ENCODE measurements at regions not wholly inside any gene's neighbourhood (a gene's known extent, or its start where the extent isn't known, plus 50 kb on each side); places are given as distances from the start of the nearest gene placed in this dataset.
A peak's percentile ranks its signal among the peaks of the same experiment; 100 is the strongest.

GRCh38 chr2:200089040-200089755 lies 133.8 kb downstream of the MAIP1 start:
- peak overlapping the region; percentile 24 for H3K27ac ChIP-seq (ENCODE audit: low read length)
- H3K79me2 ChIP-seq (replicated peaks; ENCODE audit: insufficient read depth, low read length): no peaks in the 10 kb centered on the region
- TF ChIP-seq EP300 (conservative IDR thresholded peaks at IDR 0.05; ENCODE audit: poor library complexity, severe bottlenecking) (no peak), EZH2 (IDR thresholded peaks at IDR 0.05; ENCODE audit: borderline replicate concordance, insufficient read depth, low read length, poor library complexity, severe bottlenecking) (no peak), MXI1 (conservative IDR thresholded peaks at IDR 0.05; ENCODE audit: poor library complexity, severe bottlenecking) (no peak), TAF1 (IDR thresholded peaks at IDR 0.05; ENCODE audit: low read depth) (no peak), SMC3 (conservative IDR thresholded peaks at IDR 0.05; ENCODE audit: poor library complexity) (no peak), REST (IDR thresholded peaks at IDR 0.05; ENCODE audit: borderline replicate concordance) (no peak), POLR2AphosphoS5 (IDR thresholded peaks at IDR 0.05) (no peak), RAD21 (conservative IDR thresholded peaks at IDR 0.05) (no peak)
- TF ChIP-seq, protein P1, sequence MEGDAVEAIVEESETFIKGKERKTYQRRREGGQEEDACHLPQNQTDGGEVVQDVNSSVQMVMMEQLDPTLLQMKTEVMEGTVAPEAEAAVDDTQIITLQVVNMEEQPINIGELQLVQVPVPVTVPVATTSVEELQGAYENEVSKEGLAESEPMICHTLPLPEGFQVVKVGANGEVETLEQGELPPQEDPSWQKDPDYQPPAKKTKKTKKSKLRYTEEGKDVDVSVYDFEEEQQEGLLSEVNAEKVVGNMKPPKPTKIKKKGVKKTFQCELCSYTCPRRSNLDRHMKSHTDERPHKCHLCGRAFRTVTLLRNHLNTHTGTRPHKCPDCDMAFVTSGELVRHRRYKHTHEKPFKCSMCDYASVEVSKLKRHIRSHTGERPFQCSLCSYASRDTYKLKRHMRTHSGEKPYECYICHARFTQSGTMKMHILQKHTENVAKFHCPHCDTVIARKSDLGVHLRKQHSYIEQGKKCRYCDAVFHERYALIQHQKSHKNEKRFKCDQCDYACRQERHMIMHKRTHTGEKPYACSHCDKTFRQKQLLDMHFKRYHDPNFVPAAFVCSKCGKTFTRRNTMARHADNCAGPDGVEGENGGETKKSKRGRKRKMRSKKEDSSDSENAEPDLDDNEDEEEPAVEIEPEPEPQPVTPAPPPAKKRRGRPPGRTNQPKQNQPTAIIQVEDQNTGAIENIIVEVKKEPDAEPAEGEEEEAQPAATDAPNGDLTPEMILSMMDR (IDR thresholded peaks at IDR 0.05; ENCODE audit: poor library complexity, severe bottlenecking): no peak
- no peaks in the 10 kb centered on the region for H4K20me1 ChIP-seq (ENCODE audit: insufficient read depth)
- H3K9me2 ChIP-seq (ENCODE audit: insufficient read depth, low read length): no peaks in the 10 kb centered on the region
- no peak overlapping the region for H3K4me2 ChIP-seq (ENCODE audit: low read length)
- H3K4me3 ChIP-seq (ENCODE audit: low read length): no peak overlapping the region
- H3K27me3 ChIP-seq (ENCODE audit: insufficient read depth, low read depth, low read length): no peaks in the 10 kb centered on the region
- no peaks in the 10 kb centered on the region for H3K36me3 ChIP-seq (ENCODE audit: insufficient read depth, low read length)
- H2AFZ ChIP-seq (ENCODE audit: low read depth, low read length): no peak overlapping the region
- H3K9me3 ChIP-seq (ENCODE audit: low read length): no peaks in the 10 kb centered on the region
- H3K9ac ChIP-seq (ENCODE audit: low read length): no peak overlapping the region
- no peaks in the 10 kb centered on the region for H3F3A ChIP-seq (ENCODE audit: insufficient read depth, low read length, poor library complexity, severe bottlenecking)

- TF ChIP-seq MXI1 (conservative IDR thresholded peaks at IDR 0.05; ENCODE audit: poor library complexity, severe bottlenecking): no peak
- no peak for TF ChIP-seq EP300 (conservative IDR thresholded peaks at IDR 0.05; ENCODE audit: poor library complexity, severe bottlenecking)
- no peak for TF ChIP-seq EZH2 (IDR thresholded peaks at IDR 0.05; ENCODE audit: borderline replicate concordance, insufficient read depth, low read length, poor library complexity, severe bottlenecking)
- no peak for TF ChIP-seq SMC3 (conservative IDR thresholded peaks at IDR 0.05; ENCODE audit: poor library complexity)
- TF ChIP-seq RAD21 (conservative IDR thresholded peaks at IDR 0.05): no peak
- TF ChIP-seq POLR2AphosphoS5 (IDR thresholded peaks at IDR 0.05): no peak
- TF ChIP-seq REST (IDR thresholded peaks at IDR 0.05; ENCODE audit: borderline replicate concordance): no peak
- no peak for TF ChIP-seq TAF1 (IDR thresholded peaks at IDR 0.05; ENCODE audit: low read depth)
- TF ChIP-seq, protein P1 (IDR thresholded peaks at IDR 0.05; ENCODE audit: poor library complexity, severe bottlenecking): no peak
- Histone ChIP-seq H3K27me3 (ENCODE audit: insufficient read depth, low read depth, low read length) (no peaks in the 10 kb centered on the region), H4K20me1 (ENCODE audit: insufficient read depth) (no peaks in the 10 kb centered on the region), H3K9me2 (ENCODE audit: insufficient read depth, low read length) (no peaks in the 10 kb centered on the region), H3K4me2 (ENCODE audit: low read length) (no peak overlapping the region), H3K27ac (ENCODE audit: low read length) (peak overlapping the region; percentile 11), H3K36me3 (ENCODE audit: insufficient read depth, low read length) (no peaks in the 10 kb centered on the region), H3K4me3 (ENCODE audit: low read length) (no peak overlapping the region), H3K9me3 (ENCODE audit: low read length) (no peaks in the 10 kb centered on the region), H2AFZ (ENCODE audit: low read depth, low read length) (no peak overlapping the region), H3K79me2 (replicated peaks; ENCODE audit: insufficient read depth, low read length) (no peaks in the 10 kb centered on the region), H3F3A (ENCODE audit: insufficient read depth, low read length, poor library complexity, severe bottlenecking) (no peaks in the 10 kb centered on the region), H3K9ac (ENCODE audit: low read length) (no peak overlapping the region)
Observed at GRCh38 chr2:200089756-200090109, 134.4 kb downstream of the MAIP1 start.

Data from neural cell (in vitro differentiated cells).